IMR-90 (cell line): ENCODE measurements at regions not wholly inside any gene's neighbourhood (a gene's known extent, or its start where the extent isn't known, plus 50 kb on each side); places are given as distances from the start of the nearest gene placed in this dataset.
A peak's percentile ranks its signal among the peaks of the same experiment; 100 is the strongest.

ENCODE experiments used
- ATAC-seq: fragments of 200-7000 bp; cut with Tn5 transposase; 2 replicates; pipeline ENCODE4 v1.9.1; 2020; ENCODE audit warnings: low read depth, mild to moderate bottlenecking, moderate library complexity
- BruUV-seq: library from RNA; stranded (reverse); fragments of 400-500 nt; replicated peaks from 2 replicates; lab custom pipeline; 2021; lab: Mats Ljungman, UMichigan
- CTCF ChIA-PET: fragments of 300-600 bp; formaldehyde crosslinking; extraction: SDS; loops from one replicate; lab custom pipeline; 2021; ENCODE audit warnings: antibody characterized with exemption; lab: Yijun Ruan, JAX
- POLR2A ChIA-PET: fragments of 300-600 bp; sonication (Branson Sonifier 250); formaldehyde crosslinking; loops from one replicate; lab custom pipeline; 2022; ENCODE audit warnings: antibody characterized with exemption; ENCODE audit not compliant: unreplicated experiment; lab: Charles Lee
- DNase-seq: peaks from one replicate; pipeline ENCODE4 v3.0.0; 2013
- H2AFZ ChIP-seq: replicated peaks from 2 replicates; pipeline ENCODE3; 2013; ENCODE audit warnings: low read length, mild to moderate bottlenecking; ENCODE audit not compliant: poor library complexity
- H2AK5ac ChIP-seq: 2 replicates; pipeline ENCODE4 v1.6.1; 2013; ENCODE audit warnings: low read depth, low read length, inconsistent platforms
- H2AK9ac ChIP-seq: replicated peaks from 2 replicates; pipeline ENCODE3; 2013; ENCODE audit warnings: mild to moderate bottlenecking, low read depth, low read length, moderate library complexity; ENCODE audit not compliant: poor library complexity
- H2BK120ac ChIP-seq: 2 replicates; pipeline ENCODE4 v1.6.1; 2013; ENCODE audit warnings: low read depth, low read length, inconsistent platforms
- H2BK15ac ChIP-seq: 3 replicates; pipeline ENCODE4 v1.6.1; 2013; ENCODE audit warnings: low read depth, low read length, inconsistent platforms
- H2BK20ac ChIP-seq: 2 replicates; pipeline ENCODE4 v1.6.1; 2013; ENCODE audit warnings: low read depth, mild to moderate bottlenecking, inconsistent platforms, low read length, moderate library complexity
- H2BK5ac ChIP-seq: 2 replicates; pipeline ENCODE4 v1.6.1; 2013; ENCODE audit warnings: mild to moderate bottlenecking, low read depth, low read length, inconsistent platforms; ENCODE audit not compliant: poor library complexity, severe bottlenecking
- H3K14ac ChIP-seq: replicated peaks from 2 replicates; pipeline ENCODE4 v1.6.1; 2013; ENCODE audit warnings: low read depth, low read length, inconsistent platforms
- H3K18ac ChIP-seq: 2 replicates; pipeline ENCODE4 v1.6.1; 2013; ENCODE audit warnings: low read depth, low read length, control low read depth
- H3K23ac ChIP-seq: 2 replicates; pipeline ENCODE4 v1.6.1; 2013; ENCODE audit warnings: low read depth, low read length, inconsistent platforms
- H3K27ac ChIP-seq: 2 replicates; pipeline ENCODE4 v1.5.1; 2013; ENCODE audit warnings: mild to moderate bottlenecking, control low read depth, low read length; ENCODE audit not compliant: insufficient read depth
- H3K27me3 ChIP-seq: 2 replicates; pipeline ENCODE4 v1.6.1; 2013; ENCODE audit warnings: low read length; ENCODE audit not compliant: control insufficient read depth, insufficient read depth
- H3K36me3 ChIP-seq: 2 replicates; pipeline ENCODE4 v1.6.1; 2013; ENCODE audit warnings: low read length, mixed read lengths; ENCODE audit not compliant: control insufficient read depth, insufficient read depth
- H3K4ac ChIP-seq: 2 replicates; pipeline ENCODE4 v1.6.1; 2013; ENCODE audit warnings: low read depth, low read length, inconsistent platforms
- H3K4me1 ChIP-seq: 2 replicates; pipeline ENCODE4 v1.6.1; 2013; ENCODE audit warnings: low read length, mixed read lengths; ENCODE audit not compliant: control insufficient read depth, insufficient read depth
- H3K4me2 ChIP-seq: 2 replicates; pipeline ENCODE4 v1.6.1; 2013; ENCODE audit warnings: low read depth, mild to moderate bottlenecking, control low read depth, low read length, moderate library complexity
- H3K4me3 ChIP-seq: 2 replicates; pipeline ENCODE4 v1.5.1; 2013; ENCODE audit warnings: low read depth, mild to moderate bottlenecking, control low read depth, low read length, moderate library complexity; ENCODE audit not compliant: insufficient read depth
- H3K56ac ChIP-seq: 2 replicates; pipeline ENCODE4 v1.6.1; 2013; ENCODE audit warnings: low read length, inconsistent platforms; ENCODE audit not compliant: insufficient read depth; ENCODE audit errors: extremely low read depth
- H3K79me1 ChIP-seq, 2 experiments: 2 replicates each; pipeline ENCODE4 v1.6.1; 2013; ENCODE audit warnings: low read length in 2 of 2, inconsistent platforms in 1 of 2, low read depth in 1 of 2
- H3K9ac ChIP-seq: 2 replicates; pipeline ENCODE4 v1.6.1; 2013; ENCODE audit warnings: low read depth, low read length, control low read depth
- H3K9me1 ChIP-seq: 2 replicates; pipeline ENCODE4 v1.6.1; 2013; ENCODE audit warnings: low read length, inconsistent platforms; ENCODE audit not compliant: insufficient read depth
- H3K9me3 ChIP-seq: 2 replicates; pipeline ENCODE4 v1.6.1; 2013; ENCODE audit warnings: low read length; ENCODE audit not compliant: control insufficient read depth, insufficient read depth
- H4K20me1 ChIP-seq: 2 replicates; pipeline ENCODE4 v1.6.1; 2013; ENCODE audit warnings: low read length, inconsistent platforms; ENCODE audit not compliant: insufficient read depth
- H4K5ac ChIP-seq: 2 replicates; pipeline ENCODE4 v1.6.1; 2013; ENCODE audit warnings: mild to moderate bottlenecking, low read depth, low read length, control low read depth
- H4K8ac ChIP-seq, 2 experiments: 2 replicates each; pipeline ENCODE4 v1.6.1; 2013; ENCODE audit warnings: low read depth in 2 of 2, low read length in 2 of 2, control low read depth in 1 of 2, inconsistent platforms in 1 of 2
- H4K91ac ChIP-seq: 2 replicates; pipeline ENCODE4 v1.6.1; 2013; ENCODE audit warnings: low read depth, low read length, inconsistent platforms; ENCODE audit not compliant: insufficient read depth
- CEBPB ChIP-seq: IDR thresholded peaks from 2 replicates; pipeline ENCODE4 v1.6.1; 2012; ENCODE audit warnings: low read depth, low read length, improper control_type of control experiment
- WGBS, 2 experiments: methylation state at CpG; one replicate each; pipeline versions ENCODE4 v1.1.5 to v1.1.7; 2013; ENCODE audit warnings: missing lambda C conversion rate in 2 of 2; ENCODE audit not compliant: insufficient read length in 1 of 2; ENCODE audit errors: extremely low coverage in 2 of 2; 5-methylcytosine and 5-hydroxymethylcytosine counted together
- dilution Hi-C: fragments of 300-500 bp; cut with HindIII; formaldehyde crosslinking; loops from one replicate; pipeline ENCODE4 v1.14.3; 2018; ENCODE audit warnings: low sequenced_read_pairs; ENCODE audit not compliant: unreplicated experiment
- in situ Hi-C: fragments of 300-500 bp; cut with MboI; formaldehyde crosslinking; loops from 3 replicates; pipeline ENCODE4 v1.14.3; 2019; ENCODE audit warnings: low sequenced_read_pairs, inconsistent platforms, mixed read lengths
- intact Hi-C: fragments of 100-400 bp; cut with micrococcal nuclease; formaldehyde crosslinking; loops from 2 replicates; pipeline ENCODE4 v1.10.0; 2022
- TF ChIP-seq, protein P1 (sequence below): fragments of 150-350 bp; IDR thresholded peaks from 2 replicates; pipeline ENCODE4 v1.6.1; 2017; ENCODE audit warnings: mild to moderate bottlenecking, antibody characterized with exemption, low read length, low read depth

DNA sequence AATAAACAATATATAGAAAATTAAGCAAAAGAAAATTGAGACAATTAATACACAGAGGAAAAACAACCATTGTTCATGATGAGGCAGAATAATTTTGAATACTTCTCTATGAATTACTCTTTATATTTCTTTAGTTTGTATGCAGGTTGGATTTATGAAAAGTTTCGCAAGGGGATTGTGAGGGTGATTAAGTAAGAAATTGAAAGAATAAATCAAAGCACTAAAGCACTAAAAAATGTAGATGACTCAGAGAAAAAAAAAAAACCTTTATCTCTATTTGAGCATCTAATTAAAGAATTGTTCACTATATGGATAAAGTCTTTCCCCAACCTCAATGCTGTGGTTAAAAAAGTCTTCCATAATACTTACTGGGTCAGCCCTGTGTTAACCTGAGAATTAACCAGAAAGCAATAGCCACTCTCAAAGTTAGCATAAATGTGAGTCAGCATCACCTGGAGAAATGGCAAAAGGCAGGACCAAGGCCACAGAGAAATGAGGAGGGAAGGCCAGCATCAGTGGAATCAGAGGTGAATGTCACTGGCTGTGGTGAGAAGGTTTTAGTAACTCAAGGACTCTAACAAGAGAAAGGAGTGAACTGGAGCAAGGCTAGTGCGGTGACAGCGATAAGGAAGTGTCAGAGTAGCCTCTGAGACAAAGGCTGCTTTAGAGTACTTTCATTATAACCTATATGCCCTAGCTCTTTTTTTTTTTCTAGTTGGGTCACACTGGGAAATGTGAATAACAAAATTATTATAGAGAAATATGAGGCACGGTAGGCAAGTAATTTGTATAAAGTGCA lies 310.4 kb downstream of the KCNC2 start:
- no peaks in the 10 kb centered on the region for H3K9me1 ChIP-seq
- H2BK120ac ChIP-seq, result no peak overlapping the region
- no peak overlapping the region for H3K56ac ChIP-seq
- no peak overlapping the region for H3K4me3 ChIP-seq
- BruUV-seq, result no TSS peak
- peak; percentile 44; the same call in 1 of the 2 replicates for TF ChIP-seq CEBPB
- TF ChIP-seq, protein P1, sequence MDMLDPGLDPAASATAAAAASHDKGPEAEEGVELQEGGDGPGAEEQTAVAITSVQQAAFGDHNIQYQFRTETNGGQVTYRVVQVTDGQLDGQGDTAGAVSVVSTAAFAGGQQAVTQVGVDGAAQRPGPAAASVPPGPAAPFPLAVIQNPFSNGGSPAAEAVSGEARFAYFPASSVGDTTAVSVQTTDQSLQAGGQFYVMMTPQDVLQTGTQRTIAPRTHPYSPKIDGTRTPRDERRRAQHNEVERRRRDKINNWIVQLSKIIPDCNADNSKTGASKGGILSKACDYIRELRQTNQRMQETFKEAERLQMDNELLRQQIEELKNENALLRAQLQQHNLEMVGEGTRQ, result no peak
- H2AK9ac ChIP-seq, result no peak overlapping the region
- whole genome bisulfite sequencing, 2 experiments, result no CpG with 5 or more reads among the region's 4 CpGs
- ChIA-PET POLR2A (no interaction called here), CTCF (no interaction called here)
- no peaks in the 10 kb centered on the region for H4K20me1 ChIP-seq
- H2AFZ ChIP-seq, result no peak overlapping the region
- H3K4me2 ChIP-seq, result no peak overlapping the region
- no peak overlapping the region for H2BK20ac ChIP-seq
- H3K4ac ChIP-seq, result no peak overlapping the region
- no peak overlapping the region for H2AK5ac ChIP-seq
- H4K5ac ChIP-seq, result no peak overlapping the region
- H3K18ac ChIP-seq, result no peak overlapping the region
- no peaks in the 10 kb centered on the region for H3K27me3 ChIP-seq
- H3K36me3 ChIP-seq, result no peaks in the 10 kb centered on the region
- H3K27ac ChIP-seq, result no peak overlapping the region
- dilution Hi-C loops (no loop called here), intact Hi-C loops (no loop called here), in situ Hi-C loops (no loop called here)
- no peaks in the 10 kb centered on the region for H3K9me3 ChIP-seq
- no peak overlapping the region for H2BK5ac ChIP-seq
- H4K8ac ChIP-seq, result no peak overlapping the region
- no peak overlapping the region for H4K91ac ChIP-seq
- ATAC-seq (no peak), DNase-seq (no peak)
- H3K14ac ChIP-seq, result no peak overlapping the region
- H3K9ac ChIP-seq, result no peak overlapping the region
- H3K79me1 ChIP-seq, result no peaks in the 10 kb centered on the region
- no peak overlapping the region for H3K23ac ChIP-seq
- 0 out of 2 replicates have a peak, but pooled peaks cover 2% of the 10 kb centered on the region for H3K4me1 ChIP-seq
- no peak overlapping the region for H2BK15ac ChIP-seq
